GM20000 (cell line): ENCODE measurements at regions not wholly inside any gene's neighbourhood (a gene's known extent, or its start where the extent isn't known, plus 50 kb on each side); places are given as distances from the start of the nearest gene placed in this dataset.
"Not testable (repeated sequence)": the region's sequence is repeated elsewhere in the genome, so short reads cannot be mapped to it uniquely, and the experiment has no call there.

ENCODE experiments used
- DNase-seq: peaks from one replicate; pipeline ENCODE4 v3.0.0; 2012; ENCODE audit warnings: low spot score
- CTCF ChIP-seq: IDR thresholded peaks from 2 replicates; pipeline ENCODE4 v1.5.1; 2012; ENCODE audit warnings: mild to moderate bottlenecking, control low read depth; ENCODE audit errors: extremely low read depth, missing control alignments

GRCh38 chr17:71201639-71202038 is 919.2 kb upstream of the SOX9 start:
- DNase-seq = no peak
- no peak for TF ChIP-seq CTCF

- no peak for DNase-seq
- TF ChIP-seq CTCF = no peak
Observed at GRCh38 chr17:71202449-71202848, 918.4 kb upstream of the SOX9 start.

GRCh38 chr17:71203953-71204352 is 916.9 kb upstream of the SOX9 start:
- DNase-seq = no peak
- no peak for TF ChIP-seq CTCF

- not testable (repeated sequence) for DNase-seq
Observed at GRCh38 chr17:71205951-71206350, 914.9 kb upstream of the SOX9 start.

GRCh38 chr17:71208111-71208704 is 912.6 kb upstream of the SOX9 start:
- DNase-seq = no peak
- no peak for TF ChIP-seq CTCF

- DNase-seq = no peak
- no peak for TF ChIP-seq CTCF
Observed at GRCh38 chr17:71213936-71214335, 906.9 kb upstream of the SOX9 start.

GRCh38 chr17:71217769-71218168 is 903.1 kb upstream of the SOX9 start:
- no peak for TF ChIP-seq CTCF

GRCh38 chr17:71224824-71225575 is 895.8 kb upstream of the SOX9 start:
- TF ChIP-seq CTCF = no peak
- DNase-seq = no peak

More at GRCh38 chr17:71217769-71218168, 903.1 kb upstream of the SOX9 start:
- DNase-seq = no peak
